Fibroblast of peridontal ligament (primary cell): ENCODE measurements at regions not wholly inside any gene's neighbourhood (a gene's known extent, or its start where the extent isn't known, plus 50 kb on each side); places are given as distances from the start of the nearest gene placed in this dataset.

Experiments used
- DNase-seq: peaks from one replicate; pipeline ENCODE4 v3.0.0-alpha.2; 2010; ENCODE audit errors: extremely low read depth

- DNase-seq: no peak
Observed at GRCh38 chr4:108400309-108400708, 220.1 kb upstream of the RPL34 start.

- DNase-seq: no peak
Observed at GRCh38 chr4:108399610-108400265, 220.6 kb upstream of the RPL34 start.

GRCh38 chr4:108398836-108399235 lies 221.5 kb upstream of the RPL34 start:
- no peak for DNase-seq

GRCh38 chr4:108398316-108398715 lies 222.1 kb upstream of the RPL34 start:
- no peak for DNase-seq

GRCh38 chr4:108397850-108398249 lies 222.5 kb upstream of the RPL34 start:
- no peak for DNase-seq

- no peak for DNase-seq
Observed at GRCh38 chr4:108396900-108397497, 223.4 kb upstream of the RPL34 start.

- DNase-seq: no peak
Observed at GRCh38 chr4:108395786-108396185, 224.6 kb upstream of the RPL34 start.

- DNase-seq: no peak
Observed at GRCh38 chr4:108393890-108394472, 225.2 kb upstream of the LEF1 start.

- DNase-seq: peak; percentile 11
Observed at GRCh38 chr4:108391701-108392455, 223.1 kb upstream of the LEF1 start.

GRCh38 chr4:108385076-108385475 lies 216.3 kb upstream of the LEF1 start:
- no peak for DNase-seq

GRCh38 chr4:108384544-108384943 lies 215.8 kb upstream of the LEF1 start:
- no peak for DNase-seq

- no peak for DNase-seq
Observed at GRCh38 chr4:108383157-108383556, 214.4 kb upstream of the LEF1 start.

- no peak for DNase-seq
Observed at GRCh38 chr4:108382751-108383150, 214.0 kb upstream of the LEF1 start.

- no peak for DNase-seq
Observed at GRCh38 chr4:108378164-108378563, 209.4 kb upstream of the LEF1 start.

GRCh38 chr4:108377021-108377420 lies 208.3 kb upstream of the LEF1 start:
- no peak for DNase-seq

- DNase-seq: no peak
Observed at GRCh38 chr4:108375434-108375833, 206.7 kb upstream of the LEF1 start.

GRCh38 chr4:108372681-108373080 lies 203.9 kb upstream of the LEF1 start:
- no peak for DNase-seq

GRCh38 chr4:108371282-108371681 lies 202.6 kb upstream of the LEF1 start:
- DNase-seq: no peak

- no peak for DNase-seq
Observed at GRCh38 chr4:108370291-108371141, 201.8 kb upstream of the LEF1 start.

GRCh38 chr4:108369035-108369655 lies 200.4 kb upstream of the LEF1 start:
- no peak for DNase-seq

GRCh38 chr4:108367751-108368150 lies 199.0 kb upstream of the LEF1 start:
- no peak for DNase-seq
